ENCODE measurements at regions not wholly inside any gene's neighbourhood (a gene's known extent, or its start where the extent isn't known, plus 50 kb on each side); places are given as distances from the start of the nearest gene placed in this dataset.

- no peak for DNase-seq (ENCODE audit: low spot score)
- Histone ChIP-seq H3K4me3 (no peak overlapping the region), H3K27ac (no peak overlapping the region), H3K4me1 (replicated peaks) (no peaks in the 10 kb centered on the region), H3K27me3 (replicated peaks; ENCODE audit: insufficient read depth) (no peaks in the 10 kb centered on the region), H3K36me3 (peaks cover 12 to 19% of the 10 kb centered on the region in 2 donors), H3K9me3 (no peaks in the 10 kb centered on the region)
- intact Hi-C loops (cut with DNase I): loop anchor here (5.0 kb wide), 1 partner anchor 195 kb away; the partner anchor contains the start of gene RUSF1
- TF ChIP-seq CTCF (IDR thresholded peaks at IDR 0.05) (no peak), POLR2AphosphoS5 (IDR thresholded peaks at IDR 0.05) (no peak), POLR2A (IDR thresholded peaks at IDR 0.05) (no peak)
- 97% methylated on average over 5 of the region's 5 CpGs for WGBS
Measured at GRCh38 chr16:31702796-31703195, 170.8 kb upstream of the ZNF267 start.

GRCh38 chr16:31703526-31704128 is 170.0 kb upstream of the ZNF267 start:
- intact Hi-C loops (cut with DNase I): loop anchor here (5.0 kb wide), 1 partner anchor 196 kb away; the partner anchor contains the start of gene RUSF1
- Histone ChIP-seq H3K27me3 (replicated peaks; ENCODE audit: insufficient read depth) (no peaks in the 10 kb centered on the region), H3K9me3 (no peaks in the 10 kb centered on the region), H3K4me1 (replicated peaks) (no peaks in the 10 kb centered on the region), H3K36me3 (peaks cover 12 to 19% of the 10 kb centered on the region in 2 donors), H3K4me3 (no peak overlapping the region), H3K27ac (no peak overlapping the region)
- DNase-seq (ENCODE audit: low spot score): no peak
- TF ChIP-seq CTCF (IDR thresholded peaks at IDR 0.05) (no peak), POLR2AphosphoS5 (IDR thresholded peaks at IDR 0.05) (no peak), POLR2A (IDR thresholded peaks at IDR 0.05) (no peak)
- WGBS: 88% methylated on average over 5 of the region's 5 CpGs

GRCh38 chr16:31704138-31704537 is 169.5 kb upstream of the ZNF267 start:
- DNase-seq (ENCODE audit: low spot score): no peak
- Histone ChIP-seq H3K27ac (no peak overlapping the region), H3K36me3 (peaks cover 12 to 19% of the 10 kb centered on the region in 2 donors), H3K9me3 (no peaks in the 10 kb centered on the region), H3K4me1 (replicated peaks) (no peaks in the 10 kb centered on the region), H3K4me3 (no peak overlapping the region), H3K27me3 (replicated peaks; ENCODE audit: insufficient read depth) (no peaks in the 10 kb centered on the region)
- no peak for TF ChIP-seq POLR2A (IDR thresholded peaks at IDR 0.05)
- intact Hi-C loops (cut with DNase I): loop anchor here (5.0 kb wide), 1 partner anchor 197 kb away; the partner anchor contains the start of gene RUSF1
- WGBS: 91% methylated on average over 9 of the region's 9 CpGs

DNA sequence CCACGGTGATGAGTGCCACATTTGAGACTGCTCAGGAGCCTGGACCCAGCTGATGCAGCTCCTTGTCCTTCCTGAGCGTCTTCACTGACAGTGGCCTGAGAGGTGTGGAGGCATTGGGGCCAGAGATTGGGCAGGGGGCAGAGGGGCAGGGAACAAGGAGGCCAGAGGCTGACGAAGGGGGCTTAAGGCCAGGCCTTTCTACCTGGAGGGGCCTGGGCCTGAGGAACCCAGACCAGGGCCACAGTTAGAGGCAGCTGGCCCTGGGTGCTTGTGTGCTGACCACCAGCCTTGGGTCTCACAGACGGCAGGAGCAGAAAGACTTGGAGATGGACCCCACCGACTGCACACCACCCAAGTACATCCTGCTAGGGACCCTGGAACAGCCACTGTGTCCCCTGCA is 168.2 kb upstream of the ZNF267 start:
- DNase-seq (ENCODE audit: low spot score): no peak
- Histone ChIP-seq H3K27me3 (replicated peaks; ENCODE audit: insufficient read depth) (no peaks in the 10 kb centered on the region), H3K36me3 (peaks cover 12 to 19% of the 10 kb centered on the region in 2 donors), H3K9me3 (no peaks in the 10 kb centered on the region), H3K4me3 (no peak overlapping the region), H3K27ac (no peak overlapping the region), H3K4me1 (replicated peaks) (no peaks in the 10 kb centered on the region)
- intact Hi-C loops (cut with DNase I): no loop called here
- WGBS: 94% methylated on average over 3 of the region's 5 CpGs
- TF ChIP-seq POLR2A (IDR thresholded peaks at IDR 0.05) (no peak), CTCF (IDR thresholded peaks at IDR 0.05) (no peak), POLR2AphosphoS5 (IDR thresholded peaks at IDR 0.05) (no peak)

DNA sequence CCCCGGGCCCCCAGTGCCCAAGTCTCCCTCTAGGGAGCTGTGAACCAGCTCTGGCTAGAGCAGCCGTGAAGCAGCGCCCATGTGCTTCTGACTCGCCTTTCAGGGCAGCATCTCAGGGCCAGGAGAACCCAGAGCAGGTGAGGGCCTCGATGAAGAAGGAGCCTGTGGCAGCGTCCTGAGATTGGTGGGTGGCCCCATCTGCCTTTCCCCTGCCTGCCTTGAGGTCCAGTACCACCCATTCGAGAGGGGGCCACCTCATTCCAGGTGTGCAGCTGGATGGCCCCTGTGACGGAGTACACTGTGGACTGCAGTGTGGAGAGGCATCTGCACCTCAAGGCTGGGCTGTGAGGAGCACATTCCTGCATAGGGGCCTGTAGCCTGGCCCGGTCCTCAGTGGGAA is 167.3 kb upstream of the ZNF267 start:
- DNase-seq (ENCODE audit: low spot score): no peak
- H3K27me3 ChIP-seq (replicated peaks; ENCODE audit: insufficient read depth): no peaks in the 10 kb centered on the region
- intact Hi-C loops (cut with DNase I): no loop called here
- H3K4me3 ChIP-seq: no peak overlapping the region
- TF ChIP-seq POLR2AphosphoS5 (IDR thresholded peaks at IDR 0.05) (no peak), CTCF (IDR thresholded peaks at IDR 0.05) (no peak), POLR2A (IDR thresholded peaks at IDR 0.05) (no peak)
- H3K4me1 ChIP-seq (replicated peaks): no peaks in the 10 kb centered on the region
- no peak overlapping the region for H3K27ac ChIP-seq
- H3K9me3 ChIP-seq: no peaks in the 10 kb centered on the region
- H3K36me3 ChIP-seq: peaks cover 12 to 19% of the 10 kb centered on the region in 2 donors
- 95% methylated on average over 8 of the region's 9 CpGs for WGBS
